DOHH2 (cell line): ENCODE measurements at regions not wholly inside any gene's neighbourhood (a gene's known extent, or its start where the extent isn't known, plus 50 kb on each side); places are given as distances from the start of the nearest gene placed in this dataset.

Source experiments
- H3F3A ChIP-seq: fragments of 200-600 bp; sonication (generic), shearing (Covaris generic); 2 replicates; pipeline ENCODE4 v1.6.0; 2016; ENCODE audit warnings: antibody characterized with exemption, mild to moderate bottlenecking; ENCODE audit not compliant: control insufficient read depth, insufficient read depth
- H3K27ac ChIP-seq: fragments of 200-600 bp; sonication (generic); 2 replicates; pipeline ENCODE4 v1.5.1; 2014; ENCODE audit warnings: low read depth, mild to moderate bottlenecking, low read length, moderate library complexity
- H3K27me3 ChIP-seq: fragments of 200-600 bp; sonication (generic); 2 replicates; pipeline ENCODE4 v1.6.1; 2014; ENCODE audit warnings: mild to moderate bottlenecking, low read length, mixed read lengths; ENCODE audit not compliant: control insufficient read depth
- H3K36me3 ChIP-seq: fragments of 200-600 bp; sonication (generic); 2 replicates; pipeline ENCODE4 v1.6.1; 2014; ENCODE audit warnings: mild to moderate bottlenecking, low read length, moderate library complexity, mixed read lengths; ENCODE audit not compliant: control insufficient read depth
- H3K4me1 ChIP-seq: fragments of 200-600 bp; sonication (generic); 2 replicates; pipeline ENCODE4 v1.6.1; 2014; ENCODE audit warnings: mild to moderate bottlenecking, low read length, mixed read lengths; ENCODE audit not compliant: control insufficient read depth
- H3K4me2 ChIP-seq: fragments of 200-600 bp; sonication (generic); 2 replicates; pipeline ENCODE4 v1.6.0; 2014; ENCODE audit warnings: mild to moderate bottlenecking, low read length, moderate library complexity
- H3K4me3 ChIP-seq: fragments of 200-600 bp; sonication (generic); 2 replicates; pipeline ENCODE4 v1.5.1; 2014; ENCODE audit warnings: mild to moderate bottlenecking, low read length, mixed read lengths
- H3K79me2 ChIP-seq: fragments of 200-600 bp; sonication (generic); 2 replicates; pipeline ENCODE4 v1.6.1; 2014; ENCODE audit warnings: mild to moderate bottlenecking, low read length, mixed read lengths; ENCODE audit not compliant: control insufficient read depth
- H3K9me2 ChIP-seq: fragments of 200-600 bp; sonication (generic); replicated peaks from 2 replicates; pipeline ENCODE4 v1.6.1; 2014; ENCODE audit warnings: mild to moderate bottlenecking, low read length, mixed read lengths; ENCODE audit not compliant: control insufficient read depth
- H3K9me3 ChIP-seq: fragments of 200-600 bp; sonication (generic); 2 replicates; pipeline ENCODE4 v1.6.1; 2014; ENCODE audit warnings: antibody characterized with exemption, low read length, mixed read lengths; ENCODE audit not compliant: control insufficient read depth, insufficient read depth
- H4K20me1 ChIP-seq: fragments of 200-600 bp; sonication (generic); 2 replicates; pipeline ENCODE4 v1.6.0; 2014; ENCODE audit warnings: low read depth, mild to moderate bottlenecking, antibody characterized with exemption, low read length, moderate library complexity; ENCODE audit not compliant: control insufficient read depth, insufficient read depth
- EZH2phosphoT487 ChIP-seq: fragments of 200-600 bp; sonication (generic); IDR thresholded peaks from 2 replicates; pipeline ENCODE4 v1.6.1; 2017; ENCODE audit warnings: borderline replicate concordance, mild to moderate bottlenecking, antibody characterized with exemption, low read length, moderate library complexity, mixed read lengths
- TF ChIP-seq, protein P1 (sequence below): fragments of 200-600 bp; sonication (generic); IDR thresholded peaks from one replicate; pipeline ENCODE4 v1.5.1; 2014; ENCODE audit warnings: antibody characterized with exemption, mild to moderate bottlenecking, low read depth, low read length; ENCODE audit not compliant: poor library complexity, severe bottlenecking

DNA sequence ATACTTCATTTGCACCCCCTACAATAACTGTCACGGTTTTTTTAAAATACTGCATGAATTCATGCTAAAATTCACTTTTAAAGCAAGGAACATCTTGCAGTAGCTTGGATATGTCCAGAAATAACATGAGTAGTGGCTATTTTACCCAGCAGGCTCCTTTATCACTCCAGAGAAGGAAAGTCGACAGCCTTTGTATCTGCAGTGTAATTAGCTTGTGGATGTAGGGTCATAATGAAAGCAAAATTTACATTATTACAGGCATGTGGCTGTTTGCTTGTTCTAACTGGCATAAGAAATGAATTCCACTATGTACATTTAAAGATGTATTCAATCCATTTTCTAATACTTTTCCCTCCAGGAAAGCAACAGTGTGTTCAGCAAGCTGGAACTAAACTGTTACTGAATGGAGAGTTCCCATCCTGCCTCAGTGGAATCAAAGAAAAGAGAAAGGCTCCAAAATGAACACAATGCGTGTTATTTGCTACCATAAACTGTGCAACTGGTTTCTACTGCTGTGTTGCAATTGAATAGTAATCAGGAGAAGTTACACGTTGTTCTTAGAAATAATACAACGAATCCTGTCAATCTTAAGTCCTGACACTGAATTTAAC is 321.2 kb upstream of the VRK2 start:
- Histone ChIP-seq H3F3A (no peaks in the 10 kb centered on the region), H3K4me1 (no peaks in the 10 kb centered on the region), H3K9me3 (no peaks in the 10 kb centered on the region), H3K79me2 (no peaks in the 10 kb centered on the region), H3K4me3 (no peak overlapping the region), H3K4me2 (no peak overlapping the region), H3K27ac (no peak overlapping the region), H3K36me3 (no peaks in the 10 kb centered on the region), H3K27me3 (no peaks in the 10 kb centered on the region), H4K20me1 (no peaks in the 10 kb centered on the region), H3K9me2 (no peaks in the 10 kb centered on the region)
- TF ChIP-seq EZH2phosphoT487: no peak
- TF ChIP-seq, protein P1, sequence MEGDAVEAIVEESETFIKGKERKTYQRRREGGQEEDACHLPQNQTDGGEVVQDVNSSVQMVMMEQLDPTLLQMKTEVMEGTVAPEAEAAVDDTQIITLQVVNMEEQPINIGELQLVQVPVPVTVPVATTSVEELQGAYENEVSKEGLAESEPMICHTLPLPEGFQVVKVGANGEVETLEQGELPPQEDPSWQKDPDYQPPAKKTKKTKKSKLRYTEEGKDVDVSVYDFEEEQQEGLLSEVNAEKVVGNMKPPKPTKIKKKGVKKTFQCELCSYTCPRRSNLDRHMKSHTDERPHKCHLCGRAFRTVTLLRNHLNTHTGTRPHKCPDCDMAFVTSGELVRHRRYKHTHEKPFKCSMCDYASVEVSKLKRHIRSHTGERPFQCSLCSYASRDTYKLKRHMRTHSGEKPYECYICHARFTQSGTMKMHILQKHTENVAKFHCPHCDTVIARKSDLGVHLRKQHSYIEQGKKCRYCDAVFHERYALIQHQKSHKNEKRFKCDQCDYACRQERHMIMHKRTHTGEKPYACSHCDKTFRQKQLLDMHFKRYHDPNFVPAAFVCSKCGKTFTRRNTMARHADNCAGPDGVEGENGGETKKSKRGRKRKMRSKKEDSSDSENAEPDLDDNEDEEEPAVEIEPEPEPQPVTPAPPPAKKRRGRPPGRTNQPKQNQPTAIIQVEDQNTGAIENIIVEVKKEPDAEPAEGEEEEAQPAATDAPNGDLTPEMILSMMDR: no peak

DNA sequence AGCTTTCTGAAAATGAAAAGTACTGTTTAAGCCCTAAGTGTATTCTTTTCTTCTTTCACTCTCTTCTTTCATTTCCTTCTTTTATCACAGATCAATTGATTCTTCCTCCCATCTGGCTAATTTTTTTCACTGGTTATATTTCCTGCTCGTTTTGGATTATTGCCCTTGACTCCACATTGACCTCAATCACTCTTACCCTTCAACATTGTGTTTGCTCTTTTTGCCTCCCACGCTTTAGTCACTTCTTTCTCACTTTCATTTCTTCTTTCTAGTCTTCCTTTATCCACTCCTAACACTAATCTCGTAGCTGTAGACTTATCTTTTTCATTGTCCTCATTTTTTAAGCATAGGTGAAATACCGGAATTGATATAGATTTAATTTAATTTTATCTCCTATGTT is 320.3 kb upstream of the VRK2 start:
- no peaks in the 10 kb centered on the region for H3K9me3 ChIP-seq
- H3F3A ChIP-seq: no peaks in the 10 kb centered on the region
- no peak overlapping the region for H3K4me2 ChIP-seq
- H3K36me3 ChIP-seq: no peaks in the 10 kb centered on the region
- H3K27me3 ChIP-seq: no peaks in the 10 kb centered on the region
- no peaks in the 10 kb centered on the region for H3K4me1 ChIP-seq
- no peaks in the 10 kb centered on the region for H3K79me2 ChIP-seq
- TF ChIP-seq, protein P1: no peak
- TF ChIP-seq EZH2phosphoT487: no peak
- H4K20me1 ChIP-seq: no peaks in the 10 kb centered on the region
- H3K4me3 ChIP-seq: no peak overlapping the region
- H3K27ac ChIP-seq: no peak overlapping the region
- no peaks in the 10 kb centered on the region for H3K9me2 ChIP-seq

DNA sequence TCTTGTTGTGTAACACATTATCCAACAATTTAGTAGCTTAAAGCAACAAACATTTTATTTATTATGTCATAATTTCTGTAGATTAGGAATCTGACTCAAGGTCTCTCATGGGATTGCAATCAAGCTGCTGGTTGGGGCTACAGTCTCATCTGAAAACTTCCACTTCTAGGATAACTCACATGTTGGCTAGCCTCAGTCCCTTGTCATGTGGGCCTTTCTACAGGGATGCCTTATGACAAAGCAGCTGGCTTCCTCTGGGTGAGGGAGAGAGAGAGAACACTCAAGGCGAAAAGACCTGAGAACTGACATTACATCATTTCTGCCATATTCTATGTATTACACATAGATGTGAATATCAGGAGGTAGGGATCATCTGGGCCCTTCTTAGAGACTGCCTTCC is 317.9 kb upstream of the VRK2 start:
- no peaks in the 10 kb centered on the region for H3K9me3 ChIP-seq
- no peaks in the 10 kb centered on the region for H3K27me3 ChIP-seq
- no peak overlapping the region for H3K27ac ChIP-seq
- no peaks in the 10 kb centered on the region for H3K79me2 ChIP-seq
- no peaks in the 10 kb centered on the region for H3K36me3 ChIP-seq
- H3K9me2 ChIP-seq: no peaks in the 10 kb centered on the region
- no peak overlapping the region for H3K4me2 ChIP-seq
- H4K20me1 ChIP-seq: no peaks in the 10 kb centered on the region
- no peaks in the 10 kb centered on the region for H3K4me1 ChIP-seq
- no peak for TF ChIP-seq EZH2phosphoT487
- TF ChIP-seq, protein P1: no peak
- H3K4me3 ChIP-seq: no peak overlapping the region
- H3F3A ChIP-seq: no peaks in the 10 kb centered on the region
